IMR-90 (cell line): ENCODE measurements at regions not wholly inside any gene's neighbourhood (a gene's known extent, or its start where the extent isn't known, plus 50 kb on each side); places are given as distances from the start of the nearest gene placed in this dataset.

ENCODE experiments used
- ATAC-seq: fragments of 200-7000 bp; cut with Tn5 transposase; 2 replicates; pipeline ENCODE4 v1.9.1; 2020; ENCODE audit warnings: low read depth, mild to moderate bottlenecking, moderate library complexity
- BruUV-seq: library from RNA; stranded (reverse); fragments of 400-500 nt; replicated peaks from 2 replicates; lab custom pipeline; 2021; lab: Mats Ljungman, UMichigan
- CTCF ChIA-PET: fragments of 300-600 bp; formaldehyde crosslinking; extraction: SDS; loops from one replicate; lab custom pipeline; 2021; ENCODE audit warnings: antibody characterized with exemption; lab: Yijun Ruan, JAX
- POLR2A ChIA-PET: fragments of 300-600 bp; sonication (Branson Sonifier 250); formaldehyde crosslinking; loops from one replicate; lab custom pipeline; 2022; ENCODE audit warnings: antibody characterized with exemption; ENCODE audit not compliant: unreplicated experiment; lab: Charles Lee
- DNase-seq: peaks from one replicate; pipeline ENCODE4 v3.0.0; 2013
- H2AFZ ChIP-seq: replicated peaks from 2 replicates; pipeline ENCODE3; 2013; ENCODE audit warnings: low read length, mild to moderate bottlenecking; ENCODE audit not compliant: poor library complexity
- H2AK5ac ChIP-seq: 2 replicates; pipeline ENCODE4 v1.6.1; 2013; ENCODE audit warnings: low read depth, low read length, inconsistent platforms
- H2AK9ac ChIP-seq: replicated peaks from 2 replicates; pipeline ENCODE3; 2013; ENCODE audit warnings: mild to moderate bottlenecking, low read depth, low read length, moderate library complexity; ENCODE audit not compliant: poor library complexity
- H2BK120ac ChIP-seq: 2 replicates; pipeline ENCODE4 v1.6.1; 2013; ENCODE audit warnings: low read depth, low read length, inconsistent platforms
- H2BK15ac ChIP-seq: 3 replicates; pipeline ENCODE4 v1.6.1; 2013; ENCODE audit warnings: low read depth, low read length, inconsistent platforms
- H2BK20ac ChIP-seq: 2 replicates; pipeline ENCODE4 v1.6.1; 2013; ENCODE audit warnings: low read depth, mild to moderate bottlenecking, inconsistent platforms, low read length, moderate library complexity
- H2BK5ac ChIP-seq: 2 replicates; pipeline ENCODE4 v1.6.1; 2013; ENCODE audit warnings: mild to moderate bottlenecking, low read depth, low read length, inconsistent platforms; ENCODE audit not compliant: poor library complexity, severe bottlenecking
- H3K14ac ChIP-seq: replicated peaks from 2 replicates; pipeline ENCODE4 v1.6.1; 2013; ENCODE audit warnings: low read depth, low read length, inconsistent platforms
- H3K18ac ChIP-seq: 2 replicates; pipeline ENCODE4 v1.6.1; 2013; ENCODE audit warnings: low read depth, low read length, control low read depth
- H3K23ac ChIP-seq: 2 replicates; pipeline ENCODE4 v1.6.1; 2013; ENCODE audit warnings: low read depth, low read length, inconsistent platforms
- H3K27ac ChIP-seq: 2 replicates; pipeline ENCODE4 v1.5.1; 2013; ENCODE audit warnings: mild to moderate bottlenecking, control low read depth, low read length; ENCODE audit not compliant: insufficient read depth
- H3K27me3 ChIP-seq: 2 replicates; pipeline ENCODE4 v1.6.1; 2013; ENCODE audit warnings: low read length; ENCODE audit not compliant: control insufficient read depth, insufficient read depth
- H3K36me3 ChIP-seq: 2 replicates; pipeline ENCODE4 v1.6.1; 2013; ENCODE audit warnings: low read length, mixed read lengths; ENCODE audit not compliant: control insufficient read depth, insufficient read depth
- H3K4ac ChIP-seq: 2 replicates; pipeline ENCODE4 v1.6.1; 2013; ENCODE audit warnings: low read depth, low read length, inconsistent platforms
- H3K4me1 ChIP-seq: 2 replicates; pipeline ENCODE4 v1.6.1; 2013; ENCODE audit warnings: low read length, mixed read lengths; ENCODE audit not compliant: control insufficient read depth, insufficient read depth
- H3K4me2 ChIP-seq: 2 replicates; pipeline ENCODE4 v1.6.1; 2013; ENCODE audit warnings: low read depth, mild to moderate bottlenecking, control low read depth, low read length, moderate library complexity
- H3K4me3 ChIP-seq: 2 replicates; pipeline ENCODE4 v1.5.1; 2013; ENCODE audit warnings: low read depth, mild to moderate bottlenecking, control low read depth, low read length, moderate library complexity; ENCODE audit not compliant: insufficient read depth
- H3K56ac ChIP-seq: 2 replicates; pipeline ENCODE4 v1.6.1; 2013; ENCODE audit warnings: low read length, inconsistent platforms; ENCODE audit not compliant: insufficient read depth; ENCODE audit errors: extremely low read depth
- H3K79me1 ChIP-seq, 2 experiments: 2 replicates each; pipeline ENCODE4 v1.6.1; 2013; ENCODE audit warnings: low read length in 2 of 2, inconsistent platforms in 1 of 2, low read depth in 1 of 2
- H3K9ac ChIP-seq: 2 replicates; pipeline ENCODE4 v1.6.1; 2013; ENCODE audit warnings: low read depth, low read length, control low read depth
- H3K9me1 ChIP-seq: 2 replicates; pipeline ENCODE4 v1.6.1; 2013; ENCODE audit warnings: low read length, inconsistent platforms; ENCODE audit not compliant: insufficient read depth
- H3K9me3 ChIP-seq: 2 replicates; pipeline ENCODE4 v1.6.1; 2013; ENCODE audit warnings: low read length; ENCODE audit not compliant: control insufficient read depth, insufficient read depth
- H4K20me1 ChIP-seq: 2 replicates; pipeline ENCODE4 v1.6.1; 2013; ENCODE audit warnings: low read length, inconsistent platforms; ENCODE audit not compliant: insufficient read depth
- H4K5ac ChIP-seq: 2 replicates; pipeline ENCODE4 v1.6.1; 2013; ENCODE audit warnings: mild to moderate bottlenecking, low read depth, low read length, control low read depth
- H4K8ac ChIP-seq, 2 experiments: 2 replicates each; pipeline ENCODE4 v1.6.1; 2013; ENCODE audit warnings: low read depth in 2 of 2, low read length in 2 of 2, control low read depth in 1 of 2, inconsistent platforms in 1 of 2
- H4K91ac ChIP-seq: 2 replicates; pipeline ENCODE4 v1.6.1; 2013; ENCODE audit warnings: low read depth, low read length, inconsistent platforms; ENCODE audit not compliant: insufficient read depth
- CHD1 ChIP-seq: IDR thresholded peaks from 2 replicates; pipeline ENCODE4 v1.6.1; 2012; ENCODE audit warnings: low read depth, low read length, improper control_type of control experiment
- FOS ChIP-seq: fragments of 150-350 bp; IDR thresholded peaks from 2 replicates; pipeline ENCODE4 v1.6.1; 2016; ENCODE audit warnings: low read depth, low read length
- MAFK ChIP-seq: IDR thresholded peaks from 2 replicates; pipeline ENCODE4 v1.6.1; 2012; ENCODE audit warnings: low read depth, low read length, improper control_type of control experiment
- MAZ ChIP-seq: IDR thresholded peaks from 2 replicates; pipeline ENCODE4 v1.6.1; 2012; ENCODE audit warnings: low read depth, mild to moderate bottlenecking, low read length, improper control_type of control experiment, moderate library complexity, borderline replicate concordance
- MXI1 ChIP-seq: IDR thresholded peaks from 2 replicates; pipeline ENCODE4 v1.6.1; 2012; ENCODE audit warnings: low read depth, mild to moderate bottlenecking, low read length, moderate library complexity, borderline replicate concordance
- POLR2A ChIP-seq: IDR thresholded peaks from 2 replicates; pipeline ENCODE4 v1.6.1; 2012; ENCODE audit warnings: mild to moderate bottlenecking, low read depth, low read length
- RAD21 ChIP-seq: IDR thresholded peaks from 2 replicates; pipeline ENCODE4 v1.6.1; 2012; ENCODE audit warnings: low read length, improper control_type of control experiment
- RCOR1 ChIP-seq: IDR thresholded peaks from 2 replicates; pipeline ENCODE4 v1.6.1; 2012; ENCODE audit warnings: mild to moderate bottlenecking, low read length, improper control_type of control experiment; ENCODE audit not compliant: insufficient replicate concordance
- RFX5 ChIP-seq: IDR thresholded peaks from 2 replicates; pipeline ENCODE4 v1.8.0; 2012; ENCODE audit warnings: low read depth, mild to moderate bottlenecking, low read length, moderate library complexity
- WGBS, 2 experiments: methylation state at CpG; one replicate each; pipeline versions ENCODE4 v1.1.5 to v1.1.7; 2013; ENCODE audit warnings: missing lambda C conversion rate in 2 of 2; ENCODE audit not compliant: insufficient read length in 1 of 2; ENCODE audit errors: extremely low coverage in 2 of 2; 5-methylcytosine and 5-hydroxymethylcytosine counted together
- dilution Hi-C: fragments of 300-500 bp; cut with HindIII; formaldehyde crosslinking; loops from one replicate; pipeline ENCODE4 v1.14.3; 2018; ENCODE audit warnings: low sequenced_read_pairs; ENCODE audit not compliant: unreplicated experiment
- in situ Hi-C: fragments of 300-500 bp; cut with MboI; formaldehyde crosslinking; loops from 3 replicates; pipeline ENCODE4 v1.14.3; 2019; ENCODE audit warnings: low sequenced_read_pairs, inconsistent platforms, mixed read lengths
- intact Hi-C: fragments of 100-400 bp; cut with micrococcal nuclease; formaldehyde crosslinking; loops from 2 replicates; pipeline ENCODE4 v1.10.0; 2022
- TF ChIP-seq, protein P1 (sequence below): conservative IDR thresholded peaks from 2 replicates; pipeline ENCODE4 v1.5.1; 2012; ENCODE audit warnings: mild to moderate bottlenecking, low read depth, low read length, improper control_type of control experiment
- TF ChIP-seq, protein P2 (sequence below): fragments of 150-350 bp; IDR thresholded peaks from 2 replicates; pipeline ENCODE4 v1.6.1; 2016; ENCODE audit warnings: low read depth, mild to moderate bottlenecking, low read length, moderate library complexity, borderline replicate concordance
- TF ChIP-seq, protein P3 (sequence below): fragments of 150-350 bp; IDR thresholded peaks from 2 replicates; pipeline ENCODE4 v1.6.1; 2017; ENCODE audit warnings: mild to moderate bottlenecking, antibody characterized with exemption, low read length, low read depth

DNA sequence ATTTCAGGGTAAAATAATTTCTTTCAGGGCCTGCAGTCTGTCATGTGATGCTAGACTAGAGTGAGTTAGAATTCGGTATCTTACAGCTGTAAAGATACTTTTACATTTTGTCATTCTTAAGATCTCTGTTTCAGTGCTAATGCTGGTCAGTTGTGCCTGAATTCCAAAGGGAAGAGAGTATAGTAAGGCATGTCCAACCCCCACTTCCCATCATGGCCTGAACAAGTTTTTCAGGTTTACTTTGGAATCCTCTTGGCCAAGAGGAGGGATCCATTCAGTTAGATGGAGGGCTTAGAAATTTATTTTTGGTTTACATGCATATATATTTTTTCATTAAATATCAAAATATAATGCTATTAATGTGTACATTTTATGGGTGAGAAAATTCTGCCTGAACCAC lies 596.6 kb downstream of the XIRP2 start:
- Histone ChIP-seq H3K27me3 (no peaks in the 10 kb centered on the region), H3K4ac (no peak overlapping the region), H2BK20ac (no peak overlapping the region), H2AFZ (no peak overlapping the region), H3K9me1 (no peaks in the 10 kb centered on the region), H3K56ac (no peak overlapping the region), H3K9me3 (no peaks in the 10 kb centered on the region), H2AK9ac (no peak overlapping the region), H3K4me2 (no peak overlapping the region), H2AK5ac (no peak overlapping the region), H3K36me3 (no peaks in the 10 kb centered on the region), H2BK5ac (no peak overlapping the region), H3K4me1 (no peaks in the 10 kb centered on the region), H3K9ac (no peak overlapping the region), H3K27ac (no peak overlapping the region), H3K79me1 (no peaks in the 10 kb centered on the region), H4K8ac (no peak overlapping the region), H2BK120ac (no peak overlapping the region), H4K20me1 (no peaks in the 10 kb centered on the region), H2BK15ac (no peak overlapping the region), H3K4me3 (no peak overlapping the region), H4K91ac (no peak overlapping the region), H3K14ac (no peak overlapping the region), H3K23ac (no peak overlapping the region), H3K18ac (no peak overlapping the region), H4K5ac (no peak overlapping the region)
- dilution Hi-C loops, result no loop called here
- DNase-seq (no peak), ATAC-seq (no peak)
- ChIA-PET CTCF (interaction anchor here (0.5 kb wide), 1 partner anchor 1510 kb away, joined by 3 read pairs; no protein-coding TSS in a partner anchor), POLR2A (no interaction called here)
- no CpG with 5 or more reads among the region's 1 CpG for WGBS, 2 experiments
- no peak for TF ChIP-seq RFX5
- TF ChIP-seq, protein P1, sequence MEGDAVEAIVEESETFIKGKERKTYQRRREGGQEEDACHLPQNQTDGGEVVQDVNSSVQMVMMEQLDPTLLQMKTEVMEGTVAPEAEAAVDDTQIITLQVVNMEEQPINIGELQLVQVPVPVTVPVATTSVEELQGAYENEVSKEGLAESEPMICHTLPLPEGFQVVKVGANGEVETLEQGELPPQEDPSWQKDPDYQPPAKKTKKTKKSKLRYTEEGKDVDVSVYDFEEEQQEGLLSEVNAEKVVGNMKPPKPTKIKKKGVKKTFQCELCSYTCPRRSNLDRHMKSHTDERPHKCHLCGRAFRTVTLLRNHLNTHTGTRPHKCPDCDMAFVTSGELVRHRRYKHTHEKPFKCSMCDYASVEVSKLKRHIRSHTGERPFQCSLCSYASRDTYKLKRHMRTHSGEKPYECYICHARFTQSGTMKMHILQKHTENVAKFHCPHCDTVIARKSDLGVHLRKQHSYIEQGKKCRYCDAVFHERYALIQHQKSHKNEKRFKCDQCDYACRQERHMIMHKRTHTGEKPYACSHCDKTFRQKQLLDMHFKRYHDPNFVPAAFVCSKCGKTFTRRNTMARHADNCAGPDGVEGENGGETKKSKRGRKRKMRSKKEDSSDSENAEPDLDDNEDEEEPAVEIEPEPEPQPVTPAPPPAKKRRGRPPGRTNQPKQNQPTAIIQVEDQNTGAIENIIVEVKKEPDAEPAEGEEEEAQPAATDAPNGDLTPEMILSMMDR, result no peak
- TF ChIP-seq RAD21, result no peak
- no peak for TF ChIP-seq MAFK
- no peak for TF ChIP-seq RCOR1
- TF ChIP-seq, protein P2, sequence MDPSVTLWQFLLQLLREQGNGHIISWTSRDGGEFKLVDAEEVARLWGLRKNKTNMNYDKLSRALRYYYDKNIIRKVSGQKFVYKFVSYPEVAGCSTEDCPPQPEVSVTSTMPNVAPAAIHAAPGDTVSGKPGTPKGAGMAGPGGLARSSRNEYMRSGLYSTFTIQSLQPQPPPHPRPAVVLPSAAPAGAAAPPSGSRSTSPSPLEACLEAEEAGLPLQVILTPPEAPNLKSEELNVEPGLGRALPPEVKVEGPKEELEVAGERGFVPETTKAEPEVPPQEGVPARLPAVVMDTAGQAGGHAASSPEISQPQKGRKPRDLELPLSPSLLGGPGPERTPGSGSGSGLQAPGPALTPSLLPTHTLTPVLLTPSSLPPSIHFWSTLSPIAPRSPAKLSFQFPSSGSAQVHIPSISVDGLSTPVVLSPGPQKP, result no peak
- no peak for TF ChIP-seq CHD1
- no peak for TF ChIP-seq MXI1
- no peak for TF ChIP-seq FOS
- no peak for TF ChIP-seq POLR2A
- TF ChIP-seq, protein P3, sequence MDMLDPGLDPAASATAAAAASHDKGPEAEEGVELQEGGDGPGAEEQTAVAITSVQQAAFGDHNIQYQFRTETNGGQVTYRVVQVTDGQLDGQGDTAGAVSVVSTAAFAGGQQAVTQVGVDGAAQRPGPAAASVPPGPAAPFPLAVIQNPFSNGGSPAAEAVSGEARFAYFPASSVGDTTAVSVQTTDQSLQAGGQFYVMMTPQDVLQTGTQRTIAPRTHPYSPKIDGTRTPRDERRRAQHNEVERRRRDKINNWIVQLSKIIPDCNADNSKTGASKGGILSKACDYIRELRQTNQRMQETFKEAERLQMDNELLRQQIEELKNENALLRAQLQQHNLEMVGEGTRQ, result no peak
- TF ChIP-seq MAZ, result no peak
- intact Hi-C loops, result no loop called here
- in situ Hi-C loops, result no loop called here
- no TSS peak for BruUV-seq
